ENCODE measurements at regions not wholly inside any gene's neighbourhood (a gene's known extent, or its start where the extent isn't known, plus 50 kb on each side); places are given as distances from the start of the nearest gene placed in this dataset.
"Not testable (repeated sequence)": the region's sequence is repeated elsewhere in the genome, so short reads cannot be mapped to it uniquely, and the experiment has no call there.

GRCh38 chr1:144140243-144140642, 168.5 kb upstream of the FAM72C start:
- FAIRE-seq; DNase-seq (ENCODE audit: low spot score in 2 of 2): not testable (repeated sequence)

GRCh38 chr1:144105006-144105405, 133.2 kb upstream of the FAM72C start:
- FAIRE-seq; DNase-seq (ENCODE audit: low spot score in 2 of 2): not testable (repeated sequence)

- peak in 1 of 2 donors; percentile 40 for DNase-seq (ENCODE audit: low spot score in 2 of 2)
- not testable (repeated sequence) for FAIRE-seq
Observed at GRCh38 chr1:144104000-144104677, 132.4 kb upstream of the FAM72C start.

- DNase-seq (ENCODE audit: low spot score in 2 of 2); FAIRE-seq: not testable (repeated sequence)
Observed at GRCh38 chr1:144103156-144103880, 131.5 kb upstream of the FAM72C start.

GRCh38 chr1:144102046-144102745, 130.4 kb upstream of the FAM72C start:
- not testable (repeated sequence) for DNase-seq (ENCODE audit: low spot score in 2 of 2); FAIRE-seq

GRCh38 chr1:144101397-144102045, 129.7 kb upstream of the FAM72C start:
- FAIRE-seq, result no peak
- no peak for DNase-seq (ENCODE audit: low spot score in 2 of 2)

GRCh38 chr1:144077167-144077841, 105.5 kb upstream of the FAM72C start:
- not testable (repeated sequence) for DNase-seq (ENCODE audit: low spot score in 2 of 2); FAIRE-seq

GRCh38 chr1:144076646-144077045, 104.9 kb upstream of the FAM72C start:
- DNase-seq (ENCODE audit: low spot score in 2 of 2); FAIRE-seq: not testable (repeated sequence)

GRCh38 chr1:144070394-144071053, 98.7 kb upstream of the FAM72C start:
- FAIRE-seq; DNase-seq (ENCODE audit: low spot score in 2 of 2): not testable (repeated sequence)

GRCh38 chr1:144067042-144067441, 95.3 kb upstream of the FAM72C start:
- not testable (repeated sequence) for DNase-seq (ENCODE audit: low spot score in 2 of 2); FAIRE-seq

- not testable (repeated sequence) for FAIRE-seq; DNase-seq (ENCODE audit: low spot score in 2 of 2)
Observed at GRCh38 chr1:144066071-144066813, 94.5 kb upstream of the FAM72C start.

- FAIRE-seq; DNase-seq (ENCODE audit: low spot score in 2 of 2): not testable (repeated sequence)
Observed at GRCh38 chr1:144065299-144066060, 93.7 kb upstream of the FAM72C start.

- not testable (repeated sequence) for DNase-seq (ENCODE audit: low spot score in 2 of 2); FAIRE-seq
Observed at GRCh38 chr1:144049365-144049764, 77.6 kb upstream of the FAM72C start.

GRCh38 chr1:144046645-144047044, 74.9 kb upstream of the FAM72C start:
- not testable (repeated sequence) for FAIRE-seq; DNase-seq (ENCODE audit: low spot score in 2 of 2)

GRCh38 chr1:144045751-144046546, 74.2 kb upstream of the FAM72C start:
- not testable (repeated sequence) for FAIRE-seq; DNase-seq (ENCODE audit: low spot score in 2 of 2)

- not testable (repeated sequence) for DNase-seq (ENCODE audit: low spot score in 2 of 2); FAIRE-seq
Observed at GRCh38 chr1:144042251-144042650, 70.5 kb upstream of the FAM72C start.

GRCh38 chr1:144040293-144040692, 68.5 kb upstream of the FAM72C start:
- FAIRE-seq; DNase-seq (ENCODE audit: low spot score in 2 of 2): not testable (repeated sequence)

Measured in frontal cortex (tissue), 3 donors.